PC-3 (cell line): ENCODE measurements at regions not wholly inside any gene's neighbourhood (a gene's known extent, or its start where the extent isn't known, plus 50 kb on each side); places are given as distances from the start of the nearest gene placed in this dataset.
A peak's percentile ranks its signal among the peaks of the same experiment; 100 is the strongest.

ENCODE experiments used
- ATAC-seq: fragments of 200-7000 bp; cut with Tn5 transposase; 2 replicates; pipeline ENCODE4 v1.9.1; 2020; ENCODE audit warnings: mild to moderate bottlenecking, moderate library complexity
- BruUV-seq: library from RNA; stranded (reverse); fragments of 400-500 nt; replicated peaks from 2 replicates; lab custom pipeline; 2021; lab: Mats Ljungman, UMichigan
- CTCF ChIA-PET: fragments of 300-600 bp; sonication (Branson Sonifier 250); formaldehyde crosslinking; loops from one replicate; lab custom pipeline; 2022; ENCODE audit warnings: antibody characterized with exemption; lab: Charles Lee
- POLR2A ChIA-PET: fragments of 300-600 bp; sonication (Branson Sonifier 250); formaldehyde crosslinking; loops from one replicate; lab custom pipeline; 2022; ENCODE audit warnings: antibody characterized with exemption; ENCODE audit not compliant: unreplicated experiment; lab: Charles Lee
- DNase-seq: peaks from one replicate; pipeline ENCODE4 v3.0.0-alpha.2; 2015
- H2AFZ ChIP-seq: fragments of 300-600 bp; sonication (generic); 2 replicates; pipeline ENCODE4 v1.6.0; 2016; ENCODE audit warnings: antibody characterized with exemption, low read length
- H3F3A ChIP-seq: fragments of 300-600 bp; sonication (generic); one replicate; pipeline ENCODE4 v1.6.0; 2017; ENCODE audit warnings: antibody characterized with exemption, low read length, control low read depth, mild to moderate bottlenecking; ENCODE audit not compliant: unreplicated experiment
- H3K27ac ChIP-seq: fragments of 300-600 bp; sonication (generic); 2 replicates; pipeline ENCODE4 v1.5.1; 2016; ENCODE audit warnings: mild to moderate bottlenecking, low read length
- H3K27me3 ChIP-seq: fragments of 300-600 bp; sonication (generic); 2 replicates; pipeline ENCODE4 v1.6.1; 2016; ENCODE audit warnings: low read length, mixed read lengths
- H3K36me3 ChIP-seq: fragments of 300-600 bp; sonication (generic); 2 replicates; pipeline ENCODE4 v1.6.1; 2016; ENCODE audit warnings: low read depth, mixed run types, low read length, mixed read lengths
- H3K4me1 ChIP-seq: fragments of 300-600 bp; sonication (generic); 2 replicates; pipeline ENCODE4 v1.5.1; 2016; ENCODE audit warnings: low read length; ENCODE audit not compliant: insufficient read depth
- H3K4me2 ChIP-seq: fragments of 300-600 bp; sonication (generic); 2 replicates; pipeline ENCODE4 v1.6.0; 2016; ENCODE audit warnings: low read length
- H3K4me3 ChIP-seq: fragments of 300-600 bp; sonication (generic); 2 replicates; pipeline ENCODE4 v1.5.1; 2016; ENCODE audit warnings: mild to moderate bottlenecking, low read length, mixed read lengths
- H3K79me2 ChIP-seq: fragments of 300-600 bp; sonication (generic); 2 replicates; pipeline ENCODE4 v1.6.1; 2017; ENCODE audit warnings: low read length, mixed read lengths
- H3K9ac ChIP-seq: fragments of 300-600 bp; sonication (generic); 2 replicates; pipeline ENCODE4 v1.6.0; 2016; ENCODE audit warnings: mild to moderate bottlenecking, low read length
- H3K9me2 ChIP-seq: fragments of 300-600 bp; sonication (generic); replicated peaks from 2 replicates; pipeline ENCODE4 v1.6.1; 2016; ENCODE audit warnings: mixed run types, low read length, mixed read lengths
- H3K9me3 ChIP-seq: fragments of 300-600 bp; sonication (generic); 2 replicates; pipeline ENCODE4 v1.6.1; 2016; ENCODE audit warnings: low read length, mixed read lengths
- H4K20me1 ChIP-seq: fragments of 300-600 bp; sonication (generic); 2 replicates; pipeline ENCODE4 v1.6.1; 2016; ENCODE audit warnings: low read length, mixed read lengths
- EZH2 ChIP-seq: fragments of 300-600 bp; sonication (generic); IDR thresholded peaks from one replicate; pipeline ENCODE4 v1.6.1; 2017; ENCODE audit warnings: antibody characterized with exemption, mild to moderate bottlenecking, low read length; ENCODE audit not compliant: unreplicated experiment
- EZH2phosphoT487 ChIP-seq: fragments of 300-600 bp; sonication (generic); IDR thresholded peaks from 2 replicates; pipeline ENCODE4 v1.6.1; 2018; ENCODE audit warnings: mild to moderate bottlenecking, antibody characterized with exemption, low read length, borderline replicate concordance
- intact Hi-C: fragments of 100-400 bp; cut with micrococcal nuclease; formaldehyde crosslinking; loops from 2 replicates; pipeline ENCODE4 v1.9.0; 2023
- TF ChIP-seq, protein P1 (sequence below): fragments of 300-600 bp; sonication (generic); conservative IDR thresholded peaks from 2 replicates; pipeline ENCODE4 v1.5.1; 2017; ENCODE audit warnings: antibody characterized with exemption, low read depth, mild to moderate bottlenecking, low read length

DNA sequence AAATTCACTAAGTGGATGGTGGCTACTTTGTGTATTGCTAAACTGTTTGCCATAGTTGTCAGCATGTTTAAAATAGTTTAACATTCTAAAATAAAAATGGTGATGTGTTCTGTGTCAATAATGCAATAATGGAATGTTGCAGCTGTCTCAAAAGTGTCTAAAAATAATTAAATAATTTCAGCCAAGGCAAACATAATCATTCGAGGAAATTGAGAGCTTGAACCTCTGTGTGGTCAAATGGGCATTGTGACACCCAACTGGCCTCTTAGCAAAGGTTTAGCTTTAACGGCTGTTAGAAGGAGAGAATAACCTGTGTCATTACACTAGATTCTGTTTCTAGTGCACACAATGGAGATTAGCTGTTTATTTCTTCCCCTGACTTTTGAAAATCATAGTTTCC, 278.5 kb downstream of the TMEM167A start:
- BruUV-seq, result no TSS peak
- CTCF ChIA-PET, result interaction anchor here (0.6 kb wide), 1 partner anchor 125 kb away, joined by 4 read pairs; no protein-coding TSS in a partner anchor

DNA sequence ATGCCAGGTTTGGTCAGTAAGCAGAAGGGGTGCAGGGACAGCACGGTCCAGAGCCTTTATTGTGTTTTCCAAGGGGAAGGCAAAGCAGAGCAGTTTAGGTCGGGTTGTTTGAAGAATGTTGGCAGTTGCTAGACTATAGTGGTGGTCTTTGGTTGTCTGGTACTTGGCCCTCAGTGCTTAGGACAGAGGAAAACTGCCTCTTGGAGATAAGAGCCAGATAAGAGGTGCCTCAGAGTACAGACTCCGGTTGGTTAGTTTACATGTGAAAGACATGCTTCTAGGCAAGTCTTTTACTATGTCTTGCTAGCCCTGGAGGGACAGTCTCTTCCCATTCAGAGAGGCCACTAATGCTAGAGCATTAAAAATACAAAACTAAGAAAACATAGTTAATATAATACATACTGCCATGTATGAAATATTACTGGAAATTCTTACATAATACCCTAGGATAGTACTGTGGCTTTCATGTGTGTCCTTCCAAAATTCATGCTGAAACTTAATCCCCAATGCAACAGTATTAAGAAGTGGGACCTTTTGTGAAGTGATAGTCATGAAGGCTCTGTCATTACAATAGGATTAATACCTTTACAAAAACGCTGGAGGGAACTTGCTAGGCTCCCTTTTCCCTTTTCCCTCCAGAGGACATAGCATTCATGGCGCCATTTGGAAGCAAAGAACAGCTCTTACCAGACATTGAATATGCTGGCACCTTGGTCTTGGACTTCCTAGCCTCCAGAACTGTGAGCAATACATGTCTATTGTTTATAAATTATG, 280.4 kb downstream of the TMEM167A start:
- H3F3A ChIP-seq, result no peaks in the 10 kb centered on the region
- ATAC-seq (no peak), DNase-seq (no peak)
- H3K79me2 ChIP-seq, result no peaks in the 10 kb centered on the region
- no peak overlapping the region for H3K9ac ChIP-seq
- intact Hi-C loops, result no loop called here
- POLR2A ChIA-PET, result no interaction called here
- TF ChIP-seq EZH2 (no peak), EZH2phosphoT487 (no peak)
- TF ChIP-seq, protein P1, sequence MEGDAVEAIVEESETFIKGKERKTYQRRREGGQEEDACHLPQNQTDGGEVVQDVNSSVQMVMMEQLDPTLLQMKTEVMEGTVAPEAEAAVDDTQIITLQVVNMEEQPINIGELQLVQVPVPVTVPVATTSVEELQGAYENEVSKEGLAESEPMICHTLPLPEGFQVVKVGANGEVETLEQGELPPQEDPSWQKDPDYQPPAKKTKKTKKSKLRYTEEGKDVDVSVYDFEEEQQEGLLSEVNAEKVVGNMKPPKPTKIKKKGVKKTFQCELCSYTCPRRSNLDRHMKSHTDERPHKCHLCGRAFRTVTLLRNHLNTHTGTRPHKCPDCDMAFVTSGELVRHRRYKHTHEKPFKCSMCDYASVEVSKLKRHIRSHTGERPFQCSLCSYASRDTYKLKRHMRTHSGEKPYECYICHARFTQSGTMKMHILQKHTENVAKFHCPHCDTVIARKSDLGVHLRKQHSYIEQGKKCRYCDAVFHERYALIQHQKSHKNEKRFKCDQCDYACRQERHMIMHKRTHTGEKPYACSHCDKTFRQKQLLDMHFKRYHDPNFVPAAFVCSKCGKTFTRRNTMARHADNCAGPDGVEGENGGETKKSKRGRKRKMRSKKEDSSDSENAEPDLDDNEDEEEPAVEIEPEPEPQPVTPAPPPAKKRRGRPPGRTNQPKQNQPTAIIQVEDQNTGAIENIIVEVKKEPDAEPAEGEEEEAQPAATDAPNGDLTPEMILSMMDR, result no peak
- H3K36me3 ChIP-seq, result peaks cover 3% of the 10 kb centered on the region; the same call in 1 of the 2 replicates
- CTCF ChIA-PET, result no interaction called here
- BruUV-seq, result no TSS peak
- no peak overlapping the region for H2AFZ ChIP-seq
- H3K27ac ChIP-seq, result no peak overlapping the region
- H3K27me3 ChIP-seq, result no peaks in the 10 kb centered on the region
- H4K20me1 ChIP-seq, result no peaks in the 10 kb centered on the region
- H3K4me1 ChIP-seq, result peaks cover 8% of the 10 kb centered on the region
- no peak overlapping the region for H3K4me3 ChIP-seq
- no peak overlapping the region for H3K4me2 ChIP-seq
- H3K9me3 ChIP-seq, result no peaks in the 10 kb centered on the region
- no peaks in the 10 kb centered on the region for H3K9me2 ChIP-seq

More for the DNA sequence above, 278.5 kb downstream of the TMEM167A start:
- H3K27me3 ChIP-seq, result no peaks in the 10 kb centered on the region
- H3K9me3 ChIP-seq, result no peaks in the 10 kb centered on the region
- H3K4me2 ChIP-seq, result no peak overlapping the region
- TF ChIP-seq EZH2 (no peak), EZH2phosphoT487 (no peak)
- TF ChIP-seq, protein P1, result no peak
- intact Hi-C loops, result no loop called here
- H3K4me3 ChIP-seq, result no peak overlapping the region
- ATAC-seq (no peak), DNase-seq (no peak)
- peaks cover 2% of the 10 kb centered on the region; the same call in 1 of the 2 replicates for H3K36me3 ChIP-seq
- no peak overlapping the region for H3K9ac ChIP-seq
- POLR2A ChIA-PET, result no interaction called here
- H3K27ac ChIP-seq, result no peak overlapping the region
- H3K9me2 ChIP-seq, result no peaks in the 10 kb centered on the region
- no peaks in the 10 kb centered on the region for H4K20me1 ChIP-seq
- peaks cover 8% of the 10 kb centered on the region for H3K4me1 ChIP-seq
- H3K79me2 ChIP-seq, result no peaks in the 10 kb centered on the region
- no peaks in the 10 kb centered on the region for H3F3A ChIP-seq
- no peak overlapping the region for H2AFZ ChIP-seq

DNA sequence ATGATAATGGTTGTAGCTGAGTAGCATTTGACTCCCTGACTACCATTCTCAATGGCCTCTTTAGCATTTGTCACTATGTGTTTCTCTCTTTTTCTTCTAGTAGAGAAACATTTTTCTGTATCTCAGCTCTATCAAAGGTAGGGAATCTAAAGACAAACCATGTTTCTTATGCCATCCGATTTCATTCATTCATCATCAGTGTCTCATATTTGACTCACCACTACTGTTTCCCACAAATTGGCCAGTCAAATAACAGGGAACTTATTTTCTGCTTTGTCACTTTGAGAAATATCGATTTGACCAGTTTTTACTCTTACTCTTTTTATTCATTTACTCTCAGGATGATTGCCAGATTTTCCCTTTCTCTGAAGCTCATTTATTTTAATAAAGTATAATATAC, 282.3 kb downstream of the TMEM167A start:
- peak; percentile 73 for DNase-seq
- H3K36me3 ChIP-seq, result peaks cover 3% of the 10 kb centered on the region; the same call in 1 of the 2 replicates
- H3K9me3 ChIP-seq, result no peaks in the 10 kb centered on the region
- H3K9me2 ChIP-seq, result no peaks in the 10 kb centered on the region
- H4K20me1 ChIP-seq, result no peaks in the 10 kb centered on the region
- intact Hi-C loops, result loop anchor here (5.0 kb wide), 1 partner anchor 153 kb away; no protein-coding TSS in a partner anchor
- no peaks in the 10 kb centered on the region for H3K79me2 ChIP-seq
- H3K27me3 ChIP-seq, result no peaks in the 10 kb centered on the region
- H3K4me2 ChIP-seq, result no peak overlapping the region
- no peaks in the 10 kb centered on the region for H3F3A ChIP-seq
- no TSS peak for BruUV-seq
- ChIA-PET POLR2A (no interaction called here), CTCF (interaction anchor here (0.6 kb wide), 1 partner anchor 636 kb away, joined by 3 read pairs; no protein-coding TSS in a partner anchor)
- TF ChIP-seq EZH2phosphoT487 (no peak), EZH2 (no peak)
- TF ChIP-seq, protein P1, result no peak
- ATAC-seq, result peak; percentile 56
- no peak overlapping the region for H2AFZ ChIP-seq
- peak overlapping the region; percentile 38 for H3K27ac ChIP-seq
- H3K4me3 ChIP-seq, result no peak overlapping the region
- H3K4me1 ChIP-seq, result peaks cover 8% of the 10 kb centered on the region
- H3K9ac ChIP-seq, result no peak overlapping the region
